Urothelium cell line (cell line): ENCODE measurements at regions not wholly inside any gene's neighbourhood (a gene's known extent, or its start where the extent isn't known, plus 50 kb on each side); places are given as distances from the start of the nearest gene placed in this dataset.

ENCODE experiments used
- DNase-seq: peaks from one replicate; pipeline ENCODE4 v3.0.0; 2011; ENCODE audit warnings: low spot score, mixed read lengths
- FAIRE-seq: peaks from 2 replicates; lab custom pipeline; 2011; peaks lifted over from hg19 to GRCh38; lab: Jason Lieb, UNC

DNA sequence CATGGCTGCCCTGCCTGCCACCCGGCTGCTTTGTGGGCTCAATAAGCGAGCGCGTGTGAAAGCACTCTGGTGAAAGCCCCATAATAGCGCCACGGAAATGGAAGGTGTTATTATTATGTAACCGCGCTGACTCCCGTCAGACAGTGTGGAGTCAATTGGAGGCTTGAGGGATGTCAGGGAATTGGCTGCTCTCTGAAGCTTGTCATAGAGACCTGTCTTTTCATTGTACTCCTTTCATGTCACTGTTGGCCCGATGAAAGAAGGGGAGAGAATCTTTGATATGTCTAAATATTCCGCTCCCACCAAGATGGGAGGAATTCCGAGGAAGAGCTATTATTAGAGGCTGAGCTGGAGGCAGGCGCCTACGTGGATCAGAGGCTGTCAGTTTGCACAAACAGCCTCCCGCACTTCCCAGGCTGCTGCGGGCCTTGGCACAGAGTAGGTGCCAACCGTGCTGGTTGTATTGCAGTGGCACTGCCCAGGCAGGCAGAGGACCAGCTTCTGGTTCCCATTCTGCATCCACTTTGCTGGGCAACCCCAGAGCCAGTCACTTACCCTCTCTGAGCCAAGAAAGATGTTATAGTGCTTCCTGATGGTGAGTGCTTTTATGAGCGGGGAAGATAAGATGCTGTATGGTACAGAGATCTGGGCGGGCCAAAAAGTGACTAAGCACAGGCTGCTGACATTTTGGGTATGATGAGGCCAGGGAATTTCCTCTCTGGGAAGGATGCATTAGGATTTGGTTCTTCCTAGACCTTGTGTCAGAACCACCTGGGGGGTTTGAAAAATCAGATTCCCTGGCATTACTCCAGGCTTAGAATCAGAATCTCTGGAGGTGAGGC, 151.4 kb downstream of the RPS24 start:
- DNase-seq (no peak), FAIRE-seq (no peak)

DNA sequence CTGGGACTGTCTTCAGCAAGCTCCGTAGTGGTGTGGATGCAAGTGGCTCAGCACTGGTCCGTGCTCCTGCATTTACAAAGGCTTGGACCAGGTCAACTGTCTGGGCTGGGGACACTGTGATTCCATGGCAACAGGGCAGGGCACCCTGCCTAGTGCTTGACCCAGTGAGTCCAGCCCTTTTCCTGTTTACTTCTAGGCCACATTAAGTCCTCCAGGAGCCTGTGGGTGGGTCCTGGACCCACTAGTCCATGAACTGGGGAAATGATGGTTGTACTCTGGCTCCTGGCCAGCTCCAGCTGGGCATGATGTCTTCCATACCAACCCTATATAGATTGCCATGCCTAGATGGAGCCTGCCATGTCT, 152.0 kb downstream of the RPS24 start:
- DNase-seq = no peak
- FAIRE-seq = no peak

DNA sequence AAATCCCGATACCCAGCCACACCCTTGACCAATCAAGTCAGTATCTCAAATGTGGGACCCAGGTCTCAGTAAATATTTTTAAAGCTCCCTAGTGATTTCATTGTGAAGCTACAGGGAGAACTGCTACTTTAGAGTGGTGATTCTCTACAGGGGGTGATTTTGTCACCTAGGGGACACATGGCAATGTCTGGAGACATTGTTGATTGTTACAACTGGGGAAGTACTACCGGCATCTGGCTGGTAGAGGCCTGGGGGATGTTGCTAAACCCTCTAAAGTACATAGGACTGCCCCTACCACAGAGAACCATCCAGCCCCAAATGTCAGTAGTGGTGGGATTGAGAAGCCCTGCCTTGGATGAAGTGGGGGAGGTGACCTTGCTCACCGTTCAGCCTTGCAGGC, 152.9 kb downstream of the RPS24 start:
- DNase-seq (no peak), FAIRE-seq (no peak)

DNA sequence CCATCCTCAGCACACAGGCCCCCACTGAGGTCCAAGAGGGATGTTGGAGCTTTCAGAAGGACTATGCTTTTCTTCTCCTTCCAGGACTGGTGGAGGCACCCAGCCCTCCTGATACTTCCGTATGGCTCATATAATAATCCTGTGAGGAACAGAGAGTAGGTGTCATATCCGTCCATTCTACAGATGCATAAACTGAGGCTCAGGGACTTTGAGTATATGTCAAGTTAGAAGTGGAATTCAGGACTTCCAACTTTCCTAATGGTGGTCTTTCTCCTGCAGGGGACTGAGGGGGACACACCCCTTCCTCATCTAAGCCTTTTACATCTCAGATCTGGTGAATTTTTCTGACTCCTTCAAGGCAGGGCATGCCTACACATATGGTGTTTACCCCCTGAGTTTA, 153.7 kb downstream of the RPS24 start:
- FAIRE-seq (no peak), DNase-seq (no peak)

DNA sequence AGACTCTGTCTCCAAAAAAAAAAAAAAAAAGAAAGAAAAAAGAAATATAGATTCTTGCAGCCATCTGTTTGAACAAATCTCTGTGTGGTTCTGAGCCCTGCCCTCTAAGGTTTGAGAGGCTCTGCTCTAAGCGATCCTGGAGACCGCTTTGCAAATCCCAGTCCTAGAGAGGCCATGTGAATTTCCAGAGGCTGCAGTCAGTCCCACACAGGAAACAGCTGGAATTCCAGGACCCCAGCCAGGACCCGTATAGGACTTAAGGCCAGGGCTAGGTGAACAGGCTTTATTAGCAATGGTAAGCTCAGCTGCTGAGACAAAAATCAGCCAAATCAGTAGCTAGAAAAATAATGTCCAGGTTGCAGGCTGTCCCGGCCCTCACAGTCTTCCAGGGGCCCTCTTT, 154.8 kb downstream of the RPS24 start:
- no peak for DNase-seq
- no peak for FAIRE-seq

DNA sequence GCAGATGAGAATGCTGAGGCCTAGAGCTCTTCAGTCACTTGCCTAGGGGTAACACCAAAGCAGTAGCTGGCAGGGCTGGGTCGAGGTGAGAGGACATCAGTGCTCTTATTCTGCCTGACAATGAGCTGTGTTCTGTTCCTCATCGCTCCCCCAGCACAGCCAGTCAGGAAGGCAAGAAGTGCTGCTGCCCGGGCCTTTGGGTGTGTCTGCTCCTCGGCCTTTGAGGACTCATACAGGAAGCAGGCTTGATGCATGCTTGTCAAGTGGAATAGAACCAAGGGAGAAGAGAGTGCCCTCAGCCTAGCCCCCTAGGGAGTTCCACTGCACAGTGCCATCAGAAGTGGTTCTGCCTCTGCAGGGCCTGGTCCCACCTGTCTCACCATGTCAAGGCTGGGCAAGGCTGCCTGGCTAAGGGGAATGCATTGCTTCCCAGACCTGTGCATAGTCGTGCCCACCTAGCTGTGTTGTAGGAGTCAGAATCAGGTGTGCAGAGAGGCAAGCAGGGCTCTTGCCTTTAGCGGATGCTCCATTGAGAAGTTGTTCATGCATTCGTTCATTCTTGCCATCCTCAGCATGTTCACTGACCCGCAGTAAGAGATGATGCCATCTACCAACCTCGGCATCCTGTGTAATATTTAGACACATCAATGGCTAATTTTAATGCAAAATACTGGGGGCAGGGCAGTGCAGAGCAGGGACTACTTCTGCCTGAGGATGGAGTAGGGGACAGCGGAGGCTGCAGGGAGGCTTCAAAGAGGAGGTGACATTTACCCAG, 156.6 kb downstream of the RPS24 start:
- no peak for FAIRE-seq
- DNase-seq = no peak

DNA sequence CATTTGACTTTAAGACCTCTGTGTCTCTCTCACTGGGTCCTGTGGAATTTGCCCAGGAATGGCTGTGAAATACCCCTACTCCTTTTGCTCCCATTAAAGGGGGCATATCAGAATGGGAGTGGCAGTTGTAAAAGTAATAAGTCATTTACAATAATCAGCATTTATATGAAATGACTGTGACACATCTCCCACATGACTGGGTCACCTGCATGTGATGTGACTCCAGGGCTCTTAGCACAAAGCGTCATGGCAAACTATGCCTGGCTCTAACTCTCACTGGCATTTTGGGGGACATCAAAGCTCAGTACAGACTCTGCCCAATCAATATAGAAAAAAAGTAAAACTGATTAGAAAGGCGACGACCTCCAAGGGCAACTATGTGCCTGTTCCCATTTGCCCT, 157.6 kb downstream of the RPS24 start:
- no peak for DNase-seq

DNA sequence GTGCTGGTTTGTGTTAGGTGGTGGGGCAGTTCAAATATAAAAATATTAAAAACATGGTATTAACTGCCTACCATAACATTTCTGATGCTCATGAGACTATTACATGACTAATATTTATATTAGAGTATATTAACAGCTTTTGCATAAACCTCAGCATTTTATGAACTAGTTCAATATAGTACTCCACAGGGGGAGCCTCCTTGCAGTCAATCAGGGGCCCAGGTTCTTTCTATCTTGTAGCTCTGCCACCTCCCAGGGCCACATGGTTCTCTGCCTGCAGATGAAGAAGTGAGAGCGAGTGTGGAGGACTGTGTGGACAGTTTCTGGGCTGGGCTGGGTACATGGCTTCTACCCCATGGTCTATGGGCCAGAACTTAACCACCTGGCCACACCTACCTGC, 159.5 kb downstream of the RPS24 start:
- DNase-seq (no peak), FAIRE-seq (no peak)

More for the DNA sequence above, 157.6 kb downstream of the RPS24 start:
- FAIRE-seq = no peak

DNA sequence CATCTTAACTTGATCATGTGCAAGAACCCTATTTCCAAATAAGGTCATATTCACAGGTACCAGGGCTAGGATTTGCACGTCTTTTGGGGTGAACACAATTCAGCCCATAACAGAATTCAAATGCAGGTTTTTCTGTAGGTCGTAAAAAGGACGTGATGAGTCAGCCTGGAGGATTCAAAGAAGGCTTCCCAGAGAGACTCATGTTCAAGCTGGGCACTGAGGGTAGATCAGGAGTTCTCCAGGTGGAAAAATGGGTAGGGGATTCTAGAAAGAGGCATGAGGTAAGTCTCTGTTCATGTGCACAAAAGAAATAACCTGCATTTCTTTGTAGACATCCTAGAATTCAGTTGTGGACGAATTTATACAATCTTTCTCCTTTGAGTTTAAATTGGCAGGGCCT, 160.4 kb downstream of the RPS24 start:
- FAIRE-seq = no peak
- DNase-seq = no peak

DNA sequence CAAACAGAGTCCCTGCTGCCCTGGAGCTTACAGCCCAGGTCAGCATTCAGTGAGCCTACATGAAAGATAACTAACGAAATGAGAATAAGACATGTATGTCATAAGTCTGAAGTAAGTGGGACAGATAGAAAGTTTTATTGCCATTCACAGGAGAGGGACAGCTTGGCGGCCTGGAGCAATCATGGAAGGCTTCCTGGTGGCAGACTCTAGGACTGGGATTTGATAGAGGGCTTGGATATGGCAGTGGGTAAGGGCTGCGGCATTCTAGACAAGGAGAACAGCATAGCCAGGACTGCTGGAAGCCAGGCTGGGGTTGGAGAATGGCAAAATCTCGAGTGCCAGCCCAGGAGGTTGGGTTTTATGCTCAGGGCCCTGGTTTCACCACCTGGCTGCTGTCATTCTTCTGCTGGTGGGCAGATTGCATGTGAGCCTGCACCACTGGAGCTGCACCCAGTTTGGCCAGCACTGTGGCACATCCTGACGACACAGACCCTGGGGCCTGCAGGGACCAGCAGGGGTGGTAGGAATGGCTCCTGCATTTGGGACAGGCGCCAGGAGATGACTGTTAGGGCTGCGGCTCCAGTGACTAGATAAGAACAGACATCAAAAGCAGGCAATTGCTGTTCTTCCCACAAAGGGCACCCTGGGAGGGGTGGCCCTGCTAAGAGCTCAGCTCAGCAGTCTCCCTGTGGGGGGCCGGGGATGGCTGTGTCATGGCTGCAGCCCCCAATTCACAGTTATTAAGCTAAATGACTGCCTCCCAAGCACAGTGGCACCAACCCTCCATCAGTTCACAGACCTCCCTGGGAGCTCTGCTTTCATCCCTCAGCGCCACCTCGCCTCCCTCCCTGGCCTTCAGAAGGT, 161.1 kb downstream of the RPS24 start:
- FAIRE-seq (no peak), DNase-seq (no peak)

DNA sequence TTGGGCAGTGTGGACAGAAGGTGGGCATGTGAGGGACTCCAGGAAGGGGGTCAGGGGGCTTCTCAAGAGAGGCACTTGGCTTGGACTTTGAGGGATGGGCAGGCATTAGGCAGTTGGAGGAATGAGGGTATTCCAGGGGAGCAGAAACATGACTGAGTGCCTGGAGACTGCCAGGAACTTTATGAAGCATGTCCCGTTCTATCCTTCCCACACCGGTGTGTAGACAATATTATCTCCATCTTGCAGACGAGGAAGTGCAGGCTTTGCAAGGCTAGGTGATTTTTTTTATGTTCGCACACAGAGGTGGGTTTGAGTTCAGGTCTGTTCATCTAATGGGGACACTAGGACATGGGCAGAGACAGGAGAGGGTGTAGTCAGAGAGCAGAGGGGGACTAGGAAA, 162.7 kb downstream of the RPS24 start:
- FAIRE-seq = peak; percentile 69

DNA sequence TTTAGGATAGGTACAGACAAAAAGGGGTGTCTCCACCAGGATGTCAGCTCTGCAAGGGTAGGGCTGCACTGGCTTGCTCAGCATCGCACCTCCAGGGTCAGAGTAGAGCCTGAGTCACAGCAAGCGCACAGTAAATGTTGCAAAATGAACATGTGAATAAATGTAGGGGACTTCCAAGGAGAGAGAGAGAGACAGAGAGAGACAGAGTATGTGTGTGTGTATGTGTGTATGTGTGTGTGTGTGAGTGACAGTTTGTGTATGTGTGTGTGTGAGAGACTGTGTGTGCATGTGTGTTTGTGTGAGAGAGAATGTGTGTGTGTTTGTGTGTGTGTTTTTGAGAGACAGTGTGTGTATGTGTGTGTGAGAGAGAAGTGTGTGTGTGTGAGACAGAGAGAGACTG, 163.3 kb downstream of the RPS24 start:
- peak; percentile 61 for FAIRE-seq
- DNase-seq = no peak

More for the DNA sequence above, 162.7 kb downstream of the RPS24 start:
- no peak for DNase-seq

DNA sequence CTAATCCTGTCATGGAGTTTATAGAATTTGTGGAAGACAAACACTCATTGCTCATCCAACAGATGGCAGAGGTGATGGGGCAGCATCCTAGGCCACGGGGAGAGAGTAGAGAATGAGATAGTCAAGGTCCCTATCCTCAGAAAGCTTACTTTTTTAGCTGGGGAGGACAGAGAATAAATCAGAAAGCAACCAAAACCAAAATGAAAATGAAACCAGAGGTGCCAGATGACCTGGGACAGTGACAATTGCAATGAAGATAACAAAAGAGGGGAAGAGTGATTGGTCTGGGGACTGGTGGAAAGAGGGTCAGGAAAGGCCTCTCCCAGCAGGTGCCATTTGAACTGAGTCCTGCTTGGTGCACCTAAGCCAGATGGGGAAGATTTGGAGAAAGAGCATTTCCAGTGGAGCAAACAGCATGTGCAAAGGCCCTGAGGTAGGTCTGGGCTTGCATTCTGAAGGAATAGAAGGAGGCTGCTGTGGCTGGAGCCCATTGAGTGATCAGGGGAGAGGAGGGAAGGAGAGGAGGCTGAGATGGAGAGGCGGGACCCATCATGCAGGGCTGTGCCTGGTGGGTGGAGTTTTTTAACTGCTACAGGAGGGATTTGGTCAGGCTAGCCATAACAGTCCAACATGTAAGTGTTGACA, 164.1 kb downstream of the RPS24 start:
- DNase-seq = no peak
- no peak for FAIRE-seq

DNA sequence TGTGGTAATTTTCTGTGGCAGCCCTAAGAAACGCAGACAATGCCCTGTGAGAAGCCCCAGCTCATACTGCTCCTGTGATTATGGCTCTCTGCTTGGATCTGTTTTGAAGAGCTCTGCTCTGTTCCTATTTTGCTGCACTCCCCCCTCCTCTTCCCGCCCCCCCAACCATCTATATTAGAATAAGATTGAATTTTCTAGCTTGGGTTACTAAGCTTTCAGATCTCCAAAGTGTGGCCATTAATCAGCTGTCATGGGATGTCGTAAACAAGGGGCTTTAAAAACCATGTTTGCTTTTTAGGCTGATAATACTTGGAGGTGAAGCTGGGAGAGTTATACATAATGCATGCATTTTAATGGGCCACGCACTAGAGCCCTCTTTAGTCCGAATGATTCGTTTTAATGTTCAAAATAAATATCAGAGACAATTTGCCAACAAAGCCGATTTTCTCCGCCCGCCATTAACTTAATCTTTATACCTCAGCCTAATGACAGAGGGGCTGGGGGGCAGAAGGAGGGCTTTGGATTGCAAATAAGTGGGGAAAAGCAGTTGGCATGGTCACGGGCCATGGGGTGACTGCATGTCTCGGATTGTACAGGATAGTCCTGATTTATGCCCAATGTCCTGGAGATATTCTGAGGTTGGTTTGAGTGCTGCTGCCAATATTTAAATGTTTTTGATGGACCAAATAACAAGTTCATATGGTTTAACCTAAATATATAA, 165.5 kb downstream of the RPS24 start:
- no peak for DNase-seq
- FAIRE-seq = no peak

DNA sequence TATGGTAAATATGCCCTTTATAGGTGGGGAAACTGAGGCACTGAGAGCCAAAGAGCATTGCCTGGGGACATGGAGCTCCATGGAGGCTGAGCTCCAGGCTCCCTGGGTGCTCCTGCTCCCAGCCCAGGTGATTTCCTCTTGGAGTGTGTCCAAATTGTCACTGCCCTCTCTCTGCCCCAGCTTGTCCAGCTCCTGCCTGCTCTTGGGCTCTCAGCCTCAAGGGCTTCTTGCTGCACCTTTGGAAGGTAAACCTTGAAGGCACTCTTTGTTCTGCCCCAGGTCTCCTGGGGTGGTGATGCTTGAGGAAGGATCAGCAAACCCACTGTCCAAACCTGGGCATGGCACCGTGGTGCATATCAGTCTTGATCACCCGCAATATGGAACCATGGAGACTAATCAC, 166.1 kb downstream of the RPS24 start:
- DNase-seq (no peak), FAIRE-seq (no peak)

DNA sequence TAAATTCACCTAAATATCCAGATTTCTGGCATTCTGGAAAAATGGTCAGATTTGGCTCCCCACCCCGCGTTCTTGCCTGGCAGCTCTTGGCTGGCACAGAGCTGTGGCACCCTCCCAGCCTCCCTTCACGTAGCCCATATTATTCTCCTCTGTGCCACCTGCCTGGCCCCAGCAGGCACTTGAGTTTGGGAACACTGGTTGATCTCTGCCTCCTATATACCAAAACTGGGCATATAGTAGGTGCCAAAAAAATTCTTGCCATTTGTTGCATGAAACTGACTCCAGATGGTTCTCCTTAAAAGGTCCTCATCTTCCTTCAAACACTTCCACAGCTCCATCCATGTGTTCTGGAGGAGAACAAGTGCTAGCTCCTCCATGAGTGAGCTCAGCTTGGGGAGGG, 167.0 kb downstream of the RPS24 start:
- FAIRE-seq (no peak), DNase-seq (no peak)

DNA sequence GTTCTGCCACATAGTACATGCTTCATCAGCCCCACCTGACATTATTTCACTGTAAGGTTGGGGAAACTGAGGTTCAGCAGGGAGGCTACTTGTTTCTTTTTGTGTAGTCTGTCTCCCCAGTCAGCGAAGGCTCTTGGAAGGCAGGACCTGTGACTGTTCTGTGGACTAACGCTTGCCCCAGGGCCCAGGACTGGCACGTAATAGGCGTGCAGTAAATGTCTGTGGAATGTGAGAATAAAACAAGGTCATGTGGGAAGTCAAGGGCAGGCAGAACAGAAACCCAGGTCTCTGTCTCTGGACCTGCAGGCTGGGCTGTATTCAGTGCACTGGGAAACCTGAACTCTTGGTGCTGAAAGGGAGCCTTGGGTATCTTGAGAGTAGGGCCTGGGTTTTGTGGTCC, 168.7 kb downstream of the RPS24 start:
- no peak for DNase-seq
- FAIRE-seq = no peak

DNA sequence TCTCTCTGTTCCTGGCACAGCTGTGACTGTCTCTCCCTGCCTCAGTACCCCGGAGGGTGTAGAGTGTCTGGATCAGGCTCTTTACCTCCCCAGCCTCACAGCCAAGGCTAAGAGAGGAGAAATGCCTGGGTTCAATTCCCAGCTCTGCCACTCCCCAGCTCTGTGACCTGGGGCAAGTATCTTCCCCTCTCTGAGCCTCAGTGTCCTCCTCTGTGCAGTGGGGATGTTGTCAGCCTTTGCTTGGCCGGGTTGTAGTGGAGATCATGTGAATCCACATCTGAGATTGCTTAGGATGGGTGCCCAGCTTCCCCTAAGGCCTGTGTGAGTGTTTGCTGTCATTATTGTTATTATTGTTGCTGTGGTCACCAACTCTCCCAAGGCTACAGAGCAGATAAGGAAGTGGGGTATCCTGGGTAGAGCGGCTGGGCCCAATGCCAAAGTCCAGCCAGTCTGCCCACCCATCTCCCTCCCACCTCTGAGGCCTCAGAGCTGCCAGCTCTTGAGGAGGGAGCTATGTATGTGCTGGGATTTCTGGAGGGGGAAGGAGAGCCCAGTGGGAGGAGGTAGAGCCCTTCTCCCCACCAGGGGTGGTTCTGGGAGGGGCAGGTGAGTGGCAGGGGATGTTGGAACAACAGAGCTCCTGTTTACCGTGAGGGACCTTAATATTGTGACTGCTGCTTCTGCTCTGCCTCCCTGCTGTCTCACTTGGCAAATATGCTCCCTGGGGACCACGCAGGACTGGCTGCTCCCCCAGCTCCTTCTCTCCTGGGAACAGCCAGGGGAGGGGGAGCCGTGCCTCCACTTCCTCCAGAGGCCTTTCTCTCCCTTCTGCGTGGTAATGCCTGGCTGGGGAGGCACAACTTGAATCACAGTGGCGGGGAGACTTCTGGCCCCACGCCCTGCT, 170.5 kb downstream of the RPS24 start:
- FAIRE-seq (no peak), DNase-seq (no peak)

DNA sequence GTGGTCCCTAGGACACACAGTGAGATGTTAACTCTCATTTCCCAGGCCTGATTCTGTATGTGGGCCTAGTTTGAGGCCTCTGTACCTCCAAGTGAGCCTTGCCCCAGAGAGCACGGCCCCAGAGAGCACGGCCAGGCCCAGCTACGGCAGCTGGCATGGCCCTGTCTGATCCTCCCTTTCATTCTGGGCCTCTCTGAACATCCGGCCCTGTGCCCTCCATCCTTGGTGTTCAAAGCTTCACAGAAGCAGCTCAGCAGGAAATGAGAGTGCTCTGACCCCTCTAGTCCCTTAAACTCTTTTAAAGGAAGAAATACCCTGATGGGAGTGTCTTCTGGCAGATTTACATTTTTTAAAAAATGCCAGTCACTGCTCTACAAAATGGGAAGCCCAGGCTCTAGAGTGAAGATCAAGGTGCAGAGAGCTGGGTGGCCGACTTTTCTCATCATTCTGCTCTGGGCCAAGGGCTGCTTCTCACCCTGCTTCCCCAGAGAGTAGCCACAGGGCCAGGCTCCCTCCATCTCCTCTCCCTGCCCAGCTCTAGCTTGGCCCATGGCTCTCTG, 171.9 kb downstream of the RPS24 start:
- no peak for FAIRE-seq
- DNase-seq = no peak
